ENCODE measurements at regions not wholly inside any gene's neighbourhood (a gene's known extent, or its start where the extent isn't known, plus 50 kb on each side); places are given as distances from the start of the nearest gene placed in this dataset.

DNA sequence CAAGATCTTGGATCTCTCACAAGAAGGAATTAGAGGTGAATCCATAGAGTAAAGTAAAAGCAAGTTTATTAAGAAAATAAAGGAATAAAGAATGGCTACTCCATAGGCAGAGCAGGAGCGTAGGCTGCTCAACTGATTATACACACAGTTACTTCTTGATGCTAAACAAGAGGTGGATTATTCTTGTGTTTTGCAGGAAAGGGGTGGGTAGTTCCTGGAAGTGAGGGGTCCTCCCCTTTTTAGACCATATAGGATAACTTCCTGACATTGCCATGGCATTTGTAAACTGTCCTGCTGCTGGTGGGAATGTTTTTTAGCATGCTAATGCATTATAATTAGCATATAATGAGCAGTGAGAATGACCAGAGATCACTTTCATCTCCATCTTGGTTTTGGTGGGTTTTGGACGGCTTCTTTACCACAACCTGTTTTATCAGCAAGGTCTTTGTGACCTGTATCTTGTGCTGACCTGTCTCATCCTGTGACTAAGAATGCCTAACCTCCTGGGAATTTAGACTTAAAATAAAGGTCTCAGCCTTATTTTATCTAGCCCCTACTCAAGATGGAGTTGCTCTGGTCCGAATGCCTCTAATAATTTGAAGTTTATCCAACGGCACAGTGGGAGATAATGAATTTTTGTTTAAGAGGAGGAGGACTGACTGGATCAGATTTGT lies 165.7 kb upstream of the DMRT1 start:
- DNase-seq, result no peak

DNA sequence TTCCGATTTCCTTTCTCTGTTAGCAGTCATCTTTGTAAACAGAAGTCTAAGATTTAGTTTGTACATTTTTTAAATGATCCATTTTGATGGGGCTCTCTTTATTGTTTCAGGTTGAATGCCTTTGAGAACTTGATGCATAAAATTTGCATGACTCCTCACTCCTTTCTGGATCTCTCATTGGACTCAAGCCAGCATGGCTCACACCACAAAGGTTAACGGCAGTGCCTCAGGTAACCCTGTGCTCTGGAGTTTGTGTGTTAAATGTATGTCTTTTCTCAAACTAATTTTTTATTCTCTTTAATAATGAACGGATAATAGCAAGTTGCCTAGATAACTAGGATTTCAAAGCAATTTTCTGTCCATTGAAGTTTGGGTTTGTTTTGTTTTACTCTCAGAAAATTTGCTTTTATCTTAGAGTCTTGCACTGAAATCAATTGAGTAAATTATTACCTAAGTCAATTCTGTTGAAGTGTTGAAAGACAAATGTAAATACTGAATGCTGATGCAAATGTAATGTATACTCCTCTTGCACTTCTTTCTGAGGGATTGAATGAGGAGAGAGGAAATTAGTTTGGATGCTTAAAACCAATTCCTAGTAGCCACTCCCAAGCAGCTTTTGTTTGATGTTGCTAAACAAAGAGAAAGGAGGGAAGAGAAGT lies 164.6 kb upstream of the DMRT1 start:
- peak; percentile 2 to 45 (median 38) for DNase-seq

DNA sequence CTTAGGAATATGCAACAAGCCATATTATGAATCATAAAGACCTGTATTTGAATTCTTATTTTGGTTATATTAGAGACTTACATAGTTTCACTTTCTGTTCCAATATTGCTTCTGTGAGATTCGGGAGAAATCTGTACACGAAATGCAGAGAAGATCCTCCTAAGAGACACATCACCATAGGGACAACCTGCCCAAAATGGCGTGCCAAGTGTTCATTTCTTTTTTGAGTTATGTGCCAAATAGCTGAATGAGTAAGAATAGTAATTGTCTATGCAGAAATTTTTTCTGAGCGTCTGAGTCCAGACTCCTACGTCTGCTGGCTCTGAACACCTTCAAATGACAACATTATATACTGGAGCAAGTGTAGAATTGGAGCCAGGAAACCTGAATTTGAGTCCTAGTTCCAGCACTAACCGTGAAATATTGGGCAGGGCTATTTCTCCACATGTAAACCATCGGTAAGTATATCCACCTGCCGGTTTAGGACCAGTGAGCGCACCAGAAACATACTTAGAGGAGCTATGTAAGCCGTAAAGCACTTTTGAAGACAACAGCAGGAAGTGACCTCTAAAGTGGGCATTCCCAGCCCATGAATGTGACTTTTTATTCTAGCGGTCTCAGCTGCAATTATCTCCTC lies 163.9 kb upstream of the DMRT1 start:
- peak in 2 of 3 experiments; percentile 4 to 54 for DNase-seq

DNA sequence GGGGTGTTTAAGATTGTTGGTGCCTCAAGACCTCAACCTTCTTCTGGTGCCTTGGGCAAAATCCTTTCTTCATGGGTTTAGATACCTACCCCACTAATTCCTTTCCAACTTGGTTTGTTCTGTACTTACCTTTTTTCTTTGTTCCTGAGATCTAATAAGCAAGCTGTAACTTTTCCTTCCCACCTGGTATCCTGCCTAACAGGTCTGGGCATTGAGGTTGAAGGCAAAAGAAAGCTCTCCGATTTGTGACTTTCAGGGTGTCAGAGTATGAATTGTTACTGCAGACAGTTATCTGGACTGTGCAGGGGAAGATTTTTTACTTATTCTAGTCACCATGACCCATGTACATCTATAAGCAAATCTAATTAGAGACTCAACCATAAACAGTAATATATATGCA lies 162.6 kb upstream of the DMRT1 start:
- no peak for DNase-seq

DNA sequence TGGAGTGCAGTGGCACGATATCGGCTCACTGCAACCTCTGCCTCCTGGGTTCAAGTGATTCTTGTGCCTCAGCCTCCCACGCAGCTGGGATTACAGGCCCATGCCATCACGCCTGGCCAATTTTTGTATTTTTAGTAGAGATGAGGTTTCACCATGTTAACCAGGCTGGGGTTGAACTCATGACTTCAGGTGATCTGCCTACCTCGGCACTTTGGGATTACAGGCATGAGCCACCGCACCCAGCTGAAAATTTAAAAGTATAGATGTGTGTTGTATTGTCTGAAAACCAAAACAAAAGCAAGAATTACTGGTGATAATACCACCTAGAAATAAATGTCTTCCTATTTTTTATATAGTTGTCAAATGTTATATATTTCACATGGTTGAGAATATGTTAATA lies 162.0 kb upstream of the DMRT1 start:
- no peak for DNase-seq

DNA sequence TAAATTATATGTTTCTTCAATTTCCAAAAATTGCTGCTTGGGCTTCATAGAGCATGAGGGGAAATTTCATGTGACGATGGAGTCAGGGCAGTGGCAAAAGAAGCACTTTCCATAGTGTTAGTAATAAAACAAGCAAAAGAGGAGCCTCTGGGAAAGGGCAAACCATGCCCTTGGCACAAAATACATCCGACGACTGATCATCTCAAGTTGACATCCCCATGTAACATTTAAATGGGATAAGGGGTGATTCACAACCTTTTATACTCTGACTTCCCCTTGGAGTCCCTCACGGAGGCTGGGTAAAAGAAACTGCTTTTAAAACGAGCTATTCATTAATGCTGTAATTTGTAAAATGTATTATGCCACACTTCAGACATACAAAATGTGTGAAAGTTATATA lies 161.4 kb upstream of the DMRT1 start:
- no peak for DNase-seq

DNA sequence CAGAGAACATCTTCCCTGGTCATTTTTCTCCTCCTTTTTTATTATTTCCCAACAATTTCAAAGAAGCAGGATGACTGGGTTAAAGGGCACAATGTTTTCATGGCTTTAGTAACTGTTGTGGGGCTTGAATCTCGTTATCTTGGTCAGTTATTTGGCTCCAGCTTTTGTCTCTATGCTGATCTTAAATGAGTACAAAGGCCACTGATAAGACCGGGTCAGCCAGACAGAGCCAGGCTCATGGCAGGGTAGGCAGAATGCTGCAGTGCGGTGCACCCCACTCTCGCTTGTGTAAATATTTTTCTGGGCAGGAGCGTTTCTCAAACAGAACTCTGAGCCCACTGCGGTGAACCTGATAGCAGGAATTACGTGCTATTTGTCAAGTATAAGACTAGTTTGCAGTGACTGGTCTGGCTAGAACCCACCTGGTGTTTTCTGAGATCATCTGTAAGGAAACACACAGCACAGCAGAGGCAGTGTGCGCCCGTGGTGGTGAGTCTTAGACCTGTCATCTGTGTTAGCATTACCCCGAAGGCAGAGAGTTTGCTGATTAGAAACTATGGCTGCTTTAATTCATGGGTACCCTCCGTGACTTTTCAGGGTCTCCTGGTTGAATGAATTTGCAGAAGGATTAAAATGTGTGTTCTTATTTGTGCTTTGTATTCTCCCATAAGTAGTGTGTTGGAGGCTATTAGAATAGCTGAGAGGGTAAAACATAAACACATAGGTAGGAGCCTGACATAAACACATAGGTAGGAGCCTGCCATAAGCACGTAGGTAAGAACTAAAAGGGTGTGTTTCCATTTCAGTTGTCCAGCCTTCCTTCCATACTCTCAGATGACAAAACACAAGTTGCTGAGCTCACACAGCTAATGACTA lies 158.6 kb upstream of the DMRT1 start:
- no peak for DNase-seq

DNA sequence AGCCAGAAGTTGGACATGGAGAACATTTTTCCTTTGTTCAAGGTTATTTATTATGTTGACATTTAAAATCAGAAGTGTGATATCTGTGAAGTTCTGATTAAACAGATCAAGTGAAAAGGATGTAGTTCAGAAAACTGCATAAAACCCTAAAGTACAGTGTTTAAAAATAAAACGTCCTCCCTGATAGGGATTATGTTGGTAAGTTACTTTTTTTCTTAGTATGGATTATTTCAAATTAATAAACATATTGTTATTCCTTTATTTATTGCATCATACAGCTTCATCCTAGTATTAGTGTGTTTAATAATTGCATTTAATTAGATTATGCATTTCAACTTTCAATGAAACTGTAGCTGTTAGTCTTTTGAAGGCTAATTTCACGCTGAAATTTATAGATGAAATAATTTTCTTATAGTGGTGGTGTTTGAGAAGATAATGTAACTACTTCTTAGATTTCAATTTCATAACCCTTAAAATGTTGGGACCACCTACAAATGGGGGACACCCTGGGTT lies 157.9 kb upstream of the DMRT1 start:
- DNase-seq, result no peak

DNA sequence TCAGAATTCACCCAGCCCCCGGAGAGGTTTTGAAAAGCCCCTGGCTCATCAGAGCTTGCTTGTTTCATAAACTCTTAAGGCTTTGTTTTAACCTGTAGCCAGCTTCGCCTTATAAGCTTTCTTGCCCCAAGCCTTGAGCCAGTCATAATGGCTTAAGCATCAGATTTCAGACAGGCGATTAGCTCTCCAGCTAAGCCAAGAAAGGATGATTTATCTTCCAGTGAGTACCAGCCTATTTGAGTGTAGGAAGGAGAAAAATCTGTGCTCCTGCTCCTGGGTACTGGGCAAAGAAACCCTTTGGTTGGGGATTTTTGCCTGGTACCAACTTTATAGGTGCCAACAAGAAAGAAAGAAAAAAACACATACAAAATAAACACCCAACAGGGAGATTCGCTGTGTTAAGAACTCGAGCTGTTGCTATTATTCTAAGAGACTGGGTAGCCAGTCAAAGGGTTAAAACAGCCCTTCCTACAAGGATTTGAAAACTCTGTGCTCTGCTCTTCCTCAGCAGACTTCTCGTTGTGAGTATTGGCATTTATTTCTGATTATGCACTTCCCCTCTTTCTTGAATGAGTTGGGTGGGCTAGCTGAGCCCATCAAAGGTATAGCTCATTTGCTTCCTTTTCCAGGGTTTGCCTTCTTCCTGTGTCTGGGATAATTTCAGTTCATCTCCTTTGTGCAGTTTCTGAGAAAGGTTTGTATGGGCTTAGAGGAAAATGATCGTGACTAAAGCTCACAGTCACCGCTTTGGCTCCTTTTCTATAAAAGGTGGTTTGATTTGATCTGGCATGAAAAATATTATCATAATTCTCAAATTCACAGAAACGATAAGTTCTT lies 157.2 kb upstream of the DMRT1 start:
- DNase-seq, result peak in 2 of 3 experiments; percentile 2 to 77

DNA sequence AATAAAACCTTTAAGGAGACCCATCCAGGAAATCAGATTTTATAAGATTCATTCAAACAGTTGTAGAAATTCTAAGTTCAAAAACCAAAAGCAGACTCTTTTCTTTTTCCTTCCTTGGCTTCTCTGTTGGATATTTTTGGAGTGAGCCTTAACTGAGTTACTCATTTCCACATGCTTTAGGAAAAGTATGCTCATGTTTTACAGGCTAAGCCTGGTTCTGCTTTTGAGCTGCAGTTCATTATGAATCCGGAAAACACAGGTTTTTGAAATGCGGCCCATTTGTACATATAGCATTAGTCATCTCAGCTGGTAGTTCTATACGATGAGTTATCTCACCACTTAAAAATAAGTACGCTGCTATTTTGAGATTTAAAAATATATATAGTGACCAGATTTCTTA lies 156.6 kb upstream of the DMRT1 start:
- DNase-seq, result no peak

DNA sequence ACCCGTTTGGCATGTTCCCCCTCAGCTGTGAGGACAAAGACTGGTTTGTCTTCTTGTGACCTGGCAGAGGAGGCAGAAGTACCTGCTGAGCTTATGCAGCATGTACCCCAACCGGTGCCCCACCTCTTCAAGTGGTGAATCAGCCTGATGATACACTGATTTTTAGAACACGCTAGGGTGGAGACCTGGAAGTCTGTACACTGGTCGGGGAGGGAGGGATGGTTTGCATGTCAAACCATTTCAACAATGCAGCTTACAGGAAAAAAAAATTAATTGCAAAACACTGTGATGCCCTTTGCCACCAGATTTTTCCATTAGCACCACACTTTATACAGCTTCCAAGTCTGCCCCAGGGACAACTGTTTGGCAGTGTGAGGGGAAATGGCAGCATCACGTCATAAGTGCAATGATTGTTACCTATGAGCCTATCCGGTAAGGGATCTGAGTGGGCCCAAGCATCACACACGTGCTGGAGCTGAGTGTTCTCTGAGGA lies 155.1 kb upstream of the DMRT1 start:
- no peak for DNase-seq

DNA sequence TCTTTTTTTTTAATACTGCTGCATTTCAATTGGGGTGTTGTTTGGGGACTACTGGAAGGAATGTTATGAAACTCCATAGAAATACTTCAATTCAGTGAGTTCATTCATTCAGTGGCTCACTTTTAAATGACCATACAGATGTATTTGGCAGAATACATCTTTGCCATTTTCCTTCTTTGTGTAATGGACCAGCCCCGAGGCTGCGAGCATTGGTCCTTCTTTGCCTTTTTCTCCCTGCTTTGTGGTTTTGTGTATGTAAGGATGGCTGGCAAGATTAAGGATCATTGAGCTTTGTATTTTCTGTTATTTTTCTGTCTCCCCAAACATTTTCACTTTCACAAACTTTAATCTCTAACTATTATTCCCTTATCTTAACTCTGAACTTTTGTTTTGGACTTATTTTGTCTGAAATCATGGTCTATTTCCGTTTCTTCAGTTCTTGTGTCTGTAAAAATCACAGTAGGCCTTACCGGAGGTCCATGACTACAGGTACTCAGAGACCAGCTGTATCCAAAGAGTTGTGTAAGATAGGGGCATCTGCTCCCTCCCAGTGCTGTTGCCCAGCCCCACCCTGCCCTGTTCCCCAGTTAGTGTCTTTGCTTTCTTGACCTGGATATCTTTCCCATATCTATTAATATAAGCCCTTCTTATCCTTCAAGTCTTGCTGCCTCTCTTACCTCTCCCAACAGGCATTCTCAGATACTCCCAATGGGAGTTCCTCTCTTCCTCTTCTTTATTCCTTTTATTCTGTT lies 154.3 kb upstream of the DMRT1 start:
- no peak for DNase-seq

DNA sequence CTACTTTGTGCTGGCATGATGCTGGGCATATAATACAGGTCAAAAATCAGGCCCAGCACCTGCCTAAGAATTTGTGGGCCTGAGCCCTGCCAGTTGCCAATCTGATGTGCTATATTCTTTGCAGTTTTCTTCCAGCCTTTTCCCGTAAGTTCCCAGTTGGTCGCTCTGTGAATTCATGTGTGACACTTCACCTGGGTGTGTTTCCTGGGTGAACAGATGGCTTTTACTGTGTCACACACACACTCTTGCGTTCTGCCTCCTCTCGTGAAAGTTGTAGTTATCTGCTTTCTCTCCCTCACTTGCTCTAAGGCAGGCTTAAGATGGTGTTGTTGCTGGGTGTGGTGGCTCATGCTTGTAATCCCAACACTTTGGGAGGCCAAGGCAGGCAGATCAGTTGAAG lies 153.5 kb upstream of the DMRT1 start:
- peak in 1 of 3 experiments; percentile 6 for DNase-seq

DNA sequence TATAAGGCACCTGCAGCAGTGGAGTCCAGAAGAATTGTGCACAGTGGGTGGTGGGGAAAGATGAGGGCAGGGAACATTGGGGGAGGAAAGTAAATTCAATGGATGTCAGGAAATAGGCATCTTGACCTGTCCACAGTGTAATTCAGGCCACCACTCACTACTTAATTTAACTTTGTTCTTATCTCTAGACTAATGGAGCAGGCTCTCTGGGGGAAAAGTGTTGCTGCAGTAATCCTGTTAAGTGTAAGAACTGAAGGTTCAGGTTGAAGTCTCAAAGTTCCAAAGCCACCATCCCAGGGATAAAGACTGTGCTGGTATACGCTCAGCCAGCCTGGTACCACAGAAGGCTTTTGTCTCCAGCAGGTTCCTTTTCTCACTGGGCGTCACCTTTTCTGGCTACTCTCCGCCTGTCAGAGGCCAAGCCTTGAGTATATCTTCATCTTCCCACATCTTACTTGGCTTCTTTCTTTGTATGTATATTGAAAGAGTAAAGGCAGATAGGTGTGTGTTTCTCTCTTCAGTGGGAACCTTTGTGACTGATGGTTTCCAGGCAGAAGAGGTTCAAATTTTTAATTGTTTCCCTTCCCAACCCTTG lies 150.9 kb upstream of the DMRT1 start:
- DNase-seq, result no peak

DNA sequence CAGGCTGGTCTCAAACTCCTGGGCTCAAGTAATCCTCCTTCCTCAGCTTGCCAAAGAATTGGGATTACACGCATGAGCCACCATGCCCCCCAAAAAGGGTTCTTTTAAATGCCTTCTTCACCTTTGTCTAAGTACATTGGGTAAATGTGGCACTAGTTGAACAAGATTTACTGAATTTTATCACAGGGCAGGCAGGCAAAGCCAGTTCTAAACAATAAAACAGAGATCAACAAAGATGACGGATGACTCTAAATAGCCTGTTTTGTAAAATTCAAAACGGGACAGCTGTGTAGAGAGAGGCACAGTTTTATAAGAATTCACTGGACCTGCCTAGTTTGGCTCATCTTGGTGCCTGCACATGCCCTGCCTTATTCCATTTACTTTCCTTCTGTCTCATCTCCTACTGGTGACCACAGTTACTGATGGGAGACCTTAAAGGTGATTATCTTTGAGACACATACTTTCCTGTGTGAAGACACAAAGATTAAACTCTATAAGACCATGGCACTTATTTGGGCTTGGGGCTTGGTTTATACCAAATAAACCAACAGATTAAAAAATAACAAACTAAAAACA lies 149.6 kb upstream of the DMRT1 start:
- no peak for DNase-seq

DNA sequence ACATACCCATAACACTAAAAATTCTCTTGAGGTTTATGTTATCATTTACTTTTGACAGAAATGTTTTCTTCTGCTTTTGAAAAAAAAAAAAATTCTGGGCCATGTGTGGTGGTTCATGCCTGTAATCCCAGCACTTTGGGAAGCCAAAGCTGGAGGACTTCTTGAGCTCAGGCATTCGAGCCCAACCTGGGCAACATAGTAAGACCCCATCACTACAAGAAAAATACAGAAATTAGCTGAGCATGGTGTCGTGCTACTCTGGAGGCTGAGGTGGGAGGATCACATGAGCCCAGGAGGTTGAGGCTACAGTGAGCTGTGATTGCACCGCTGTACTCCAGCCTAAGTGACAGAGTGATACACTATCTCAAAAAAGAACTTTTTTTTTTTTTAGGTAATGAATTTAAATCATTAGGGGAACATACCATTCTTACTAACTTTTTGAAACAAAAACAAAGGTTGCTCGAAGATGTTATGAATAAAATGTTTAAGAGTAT lies 148.8 kb upstream of the DMRT1 start:
- no peak for DNase-seq

DNA sequence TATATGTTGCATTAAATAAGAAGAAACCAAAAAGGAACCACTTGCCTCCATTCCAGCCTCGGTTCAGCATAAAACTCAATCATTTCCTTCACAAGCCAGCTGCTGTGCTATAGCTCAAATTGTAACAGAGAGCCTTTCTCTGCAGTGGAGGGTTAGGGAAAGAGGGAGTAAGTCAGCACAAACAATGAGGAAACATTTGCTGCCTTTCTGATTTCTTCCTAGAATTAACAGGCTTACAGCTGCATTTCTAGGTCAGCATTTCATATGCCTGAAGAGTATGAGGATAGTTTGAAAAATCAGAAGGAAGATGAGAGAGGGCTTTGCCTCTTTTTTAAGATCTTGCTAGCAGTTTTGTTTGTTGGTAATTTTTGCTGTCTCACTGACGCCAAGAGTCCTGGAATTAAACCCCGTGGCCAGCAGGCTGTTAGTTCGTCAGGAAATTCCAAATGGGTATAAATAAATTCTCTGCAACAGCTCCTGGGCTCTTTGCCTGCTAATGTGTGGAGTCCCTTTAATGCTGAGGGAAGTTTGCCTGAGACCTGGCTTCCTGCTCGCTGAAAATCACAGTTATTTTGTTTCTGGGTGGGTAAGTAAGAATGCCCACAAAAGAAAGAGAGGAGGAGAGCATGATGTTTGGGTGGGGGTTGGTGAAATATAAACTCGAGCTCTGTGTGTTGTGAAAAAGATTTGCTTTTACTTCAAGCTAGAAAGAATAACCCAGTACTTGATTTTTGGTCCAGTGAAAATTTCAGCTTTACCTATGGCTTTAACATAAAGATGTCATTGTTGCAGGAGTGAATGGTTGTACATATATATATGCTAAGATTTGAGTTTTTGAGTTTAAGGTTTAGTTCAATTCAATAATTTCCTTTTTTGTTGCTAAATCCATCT lies 148.1 kb upstream of the DMRT1 start:
- no peak for DNase-seq

DNA sequence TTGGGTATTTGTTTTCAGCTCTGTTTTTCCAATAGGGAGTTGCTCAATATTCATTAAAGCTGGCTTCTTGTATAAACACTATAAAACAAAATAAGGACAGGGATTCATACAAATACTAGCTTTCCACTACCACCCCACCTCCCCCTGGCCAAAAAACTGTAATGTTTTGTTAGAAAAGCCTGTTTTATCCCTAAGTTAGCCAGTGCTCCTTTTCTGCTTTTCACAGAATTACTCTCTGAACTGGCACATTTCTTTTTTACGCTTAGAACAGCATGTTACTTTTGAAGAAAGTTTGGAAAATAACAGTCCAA lies 147.4 kb upstream of the DMRT1 start:
- DNase-seq, result no peak

DNA sequence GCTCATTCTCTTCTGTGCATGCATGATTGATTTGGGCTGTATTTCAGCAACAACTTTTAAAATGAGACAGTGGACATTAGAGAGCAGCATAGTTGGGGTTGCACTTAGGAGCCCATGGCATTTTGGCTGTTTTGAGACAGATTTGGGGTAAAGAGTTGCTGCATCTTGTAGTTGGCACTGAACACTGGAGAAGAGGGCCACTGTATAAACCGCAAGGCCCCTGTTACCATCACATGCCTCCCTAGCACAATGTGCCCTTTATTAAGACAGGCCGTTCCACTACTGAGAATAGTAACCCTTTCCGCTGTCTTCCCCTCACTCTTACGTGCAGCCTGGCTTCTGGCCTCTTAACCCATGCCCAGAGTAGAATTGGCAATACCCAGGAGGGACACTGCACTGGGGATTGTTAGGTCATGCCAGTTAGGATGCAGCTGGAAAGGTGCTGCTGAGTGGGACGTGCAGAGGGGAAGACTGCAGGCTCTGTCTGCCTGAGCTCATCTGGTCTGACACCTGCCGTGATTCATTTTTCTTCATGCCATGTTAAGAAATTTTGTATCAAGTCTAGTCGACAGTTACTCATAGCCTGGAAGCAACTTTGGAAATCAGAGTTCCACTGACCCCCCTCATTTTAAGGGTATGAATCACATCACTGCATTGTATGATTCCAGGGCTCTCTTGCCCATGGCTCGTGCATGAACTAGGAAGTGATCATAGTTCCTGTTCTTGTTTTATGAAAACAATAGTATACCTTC lies 146.9 kb upstream of the DMRT1 start:
- DNase-seq, result no peak
